SK-N-MC (cell line): ENCODE measurements at regions not wholly inside any gene's neighbourhood (a gene's known extent, or its start where the extent isn't known, plus 50 kb on each side); places are given as distances from the start of the nearest gene placed in this dataset.

ENCODE experiments used
- EZH2 ChIP-seq: fragments of 200-600 bp; sonication (generic); IDR thresholded peaks from one replicate; pipeline ENCODE4 v1.6.1; 2017; ENCODE audit warnings: antibody characterized with exemption
- FOXP2 ChIP-seq: optimal IDR thresholded peaks from 2 replicates; pipeline ENCODE3; 2011; ENCODE audit warnings: mild to moderate bottlenecking, moderate library complexity; ENCODE audit not compliant: insufficient read depth; ENCODE audit errors: extremely low read length, control extremely low read depth
- POLR2AphosphoS5 ChIP-seq: IDR thresholded peaks from 2 replicates; pipeline ENCODE4 v1.6.1; 2012; ENCODE audit warnings: mild to moderate bottlenecking, low read depth, low read length, borderline replicate concordance

DNA sequence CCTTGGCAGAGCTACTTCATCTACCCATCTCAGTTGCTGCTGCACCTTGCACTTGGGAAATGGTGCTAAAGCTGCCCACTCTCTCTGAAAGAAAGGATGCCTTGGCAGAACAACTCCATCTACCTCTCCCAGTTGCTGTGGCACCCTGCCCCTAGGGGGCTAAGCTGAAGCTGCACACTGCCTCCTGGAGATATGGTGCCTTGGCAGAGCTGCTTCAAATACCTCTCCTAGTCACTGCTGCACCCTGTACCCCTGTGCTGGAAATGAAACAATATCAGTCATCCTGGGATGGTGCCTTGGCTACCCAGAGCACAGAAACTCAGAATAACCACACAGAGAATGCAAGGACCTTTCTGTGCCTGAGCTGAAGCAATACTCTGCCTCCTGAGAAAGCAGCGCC, 615.8 kb downstream of the DIAPH3 start:
- TF ChIP-seq EZH2 (no peak), POLR2AphosphoS5 (no peak), FOXP2 (no peak)
